ENCODE measurements at regions not wholly inside any gene's neighbourhood (a gene's known extent, or its start where the extent isn't known, plus 50 kb on each side); places are given as distances from the start of the nearest gene placed in this dataset.

DNA sequence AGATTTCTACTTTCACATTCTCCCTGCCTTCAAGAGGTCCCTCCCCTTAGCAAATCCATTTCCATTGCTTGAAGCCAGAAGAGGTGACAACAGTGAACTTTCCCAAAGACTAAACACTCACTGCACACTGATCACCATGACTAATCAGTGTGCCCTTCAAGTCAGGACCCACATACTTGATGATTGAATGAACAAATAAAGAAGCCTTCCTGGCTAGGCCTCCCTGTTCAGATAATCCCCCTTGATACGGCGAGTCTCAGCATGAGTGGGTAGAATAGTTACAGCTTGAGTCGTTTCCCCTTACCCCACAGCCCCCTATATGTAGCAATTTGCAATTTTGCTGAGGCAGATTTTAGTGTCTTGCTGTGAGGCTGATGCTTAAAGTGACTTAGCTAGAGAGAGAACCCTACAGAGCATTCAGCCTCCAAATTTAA lies 102.2 kb downstream of the UNC5CL start:
- no peak for DNase-seq

DNA sequence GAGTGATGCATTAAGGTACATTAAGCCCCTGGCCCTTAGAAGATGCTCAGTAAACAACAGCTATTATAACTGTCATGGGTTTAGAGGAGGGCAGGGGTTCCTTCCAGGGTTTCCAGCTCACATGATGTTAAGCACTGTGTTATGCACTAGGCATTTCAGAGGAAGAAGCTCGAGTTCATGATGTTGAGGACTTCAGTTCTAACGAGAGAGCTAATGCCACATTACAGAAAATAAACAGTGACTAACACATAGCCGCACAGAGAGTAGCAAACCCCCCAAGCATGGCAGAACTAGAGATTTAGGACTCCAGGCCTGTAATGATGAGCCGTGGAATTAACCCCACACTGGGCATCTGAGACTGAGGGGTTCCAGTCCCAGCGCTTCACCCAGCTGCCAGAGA lies 105.2 kb downstream of the UNC5CL start:
- no peak for DNase-seq

DNA sequence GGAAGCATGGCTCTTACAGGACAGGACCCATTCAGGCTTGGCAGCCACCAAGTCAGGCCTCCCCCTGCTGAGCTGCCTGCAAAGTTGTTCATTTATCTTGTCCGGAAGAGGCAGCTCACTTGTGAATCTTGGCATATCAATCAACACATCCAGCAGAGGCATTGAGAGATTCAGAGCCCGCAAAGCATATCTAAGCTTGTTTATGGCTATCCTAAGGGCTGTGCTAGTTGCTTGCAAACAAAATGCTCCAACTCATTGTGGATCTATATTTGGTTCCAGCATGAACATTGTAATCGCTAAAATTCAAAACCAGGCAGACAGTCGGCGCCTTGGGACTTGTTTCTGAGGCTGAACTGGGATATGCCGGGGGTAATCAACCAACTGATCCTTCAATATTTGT lies 106.1 kb downstream of the UNC5CL start:
- DNase-seq: no peak

DNA sequence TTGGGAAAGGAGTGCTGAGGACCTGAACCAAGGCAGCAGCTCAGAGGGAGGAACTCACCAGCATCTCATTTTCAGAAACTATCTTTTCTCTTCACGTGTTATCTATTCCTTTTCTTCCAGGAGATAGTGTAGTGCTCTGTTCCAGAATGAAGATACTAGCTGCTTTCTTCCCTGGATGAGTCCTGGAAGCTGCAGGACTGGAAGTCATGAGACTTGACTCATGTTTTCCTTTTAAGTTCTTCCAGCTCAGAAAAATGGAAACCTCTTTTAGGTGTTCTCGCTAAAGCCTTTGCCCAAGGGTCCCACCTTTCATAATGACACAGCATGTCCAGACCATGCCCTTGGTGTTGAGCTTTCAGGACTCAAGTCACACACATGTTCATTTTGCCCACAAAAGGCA lies 106.7 kb downstream of the UNC5CL start:
- DNase-seq: no peak

DNA sequence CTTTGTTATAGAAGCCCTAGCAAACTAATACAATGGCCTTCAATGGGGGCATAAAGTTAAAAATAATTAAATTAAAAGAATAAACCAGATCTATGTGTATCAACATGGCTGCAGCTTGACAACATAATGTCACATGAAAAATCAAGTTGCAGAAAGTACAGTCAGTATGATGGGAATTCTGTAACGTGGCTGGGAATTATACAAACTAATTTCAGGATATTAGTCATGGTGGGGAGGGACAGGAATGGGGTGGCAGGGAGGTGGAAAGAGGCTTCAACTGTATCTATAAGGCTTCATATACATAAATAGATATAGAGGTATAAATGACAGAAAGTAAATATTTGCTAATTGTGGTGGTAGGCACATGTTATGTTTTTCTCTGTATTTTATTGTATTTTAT lies 107.1 kb downstream of the UNC5CL start:
- DNase-seq: no peak

DNA sequence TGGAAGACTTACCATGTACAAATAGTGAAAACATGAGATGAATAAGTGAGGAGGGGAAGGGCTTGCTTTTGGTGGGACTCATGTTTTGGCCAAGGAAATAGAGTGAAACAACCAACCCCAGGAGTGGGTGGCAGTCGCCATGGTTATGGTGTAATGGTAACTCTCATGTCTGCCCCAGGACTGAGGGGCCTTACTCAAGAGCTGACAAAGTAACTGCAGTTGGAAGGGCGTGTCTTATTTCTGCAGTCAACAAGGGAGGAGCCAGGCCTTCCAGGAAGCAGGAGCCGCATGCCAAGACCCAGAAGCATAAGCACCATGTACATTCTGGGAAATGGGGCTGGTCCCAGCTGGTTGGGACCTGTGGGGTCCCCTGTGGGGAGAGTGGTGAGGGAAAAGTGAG lies 108.5 kb downstream of the UNC5CL start:
- DNase-seq: no peak

DNA sequence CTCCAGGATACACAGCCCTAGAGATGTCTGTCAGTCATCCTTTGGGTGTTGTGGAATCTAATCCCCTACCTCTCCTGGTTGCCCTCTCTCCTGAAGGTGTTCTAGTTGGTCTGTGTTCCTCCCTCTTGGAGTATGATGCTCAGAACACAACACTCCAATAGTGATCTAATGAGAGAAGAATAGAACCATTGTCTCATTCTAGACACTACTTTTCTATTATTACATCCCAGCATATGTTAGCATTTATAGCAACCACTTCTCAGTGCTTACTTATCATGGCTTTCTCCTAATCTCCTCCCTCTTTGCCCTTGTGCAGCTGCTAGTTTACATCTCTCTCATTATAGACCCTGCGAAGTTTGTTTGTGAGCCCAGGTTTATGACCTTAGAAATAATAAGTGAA lies 109.0 kb downstream of the UNC5CL start:
- no peak for DNase-seq

DNA sequence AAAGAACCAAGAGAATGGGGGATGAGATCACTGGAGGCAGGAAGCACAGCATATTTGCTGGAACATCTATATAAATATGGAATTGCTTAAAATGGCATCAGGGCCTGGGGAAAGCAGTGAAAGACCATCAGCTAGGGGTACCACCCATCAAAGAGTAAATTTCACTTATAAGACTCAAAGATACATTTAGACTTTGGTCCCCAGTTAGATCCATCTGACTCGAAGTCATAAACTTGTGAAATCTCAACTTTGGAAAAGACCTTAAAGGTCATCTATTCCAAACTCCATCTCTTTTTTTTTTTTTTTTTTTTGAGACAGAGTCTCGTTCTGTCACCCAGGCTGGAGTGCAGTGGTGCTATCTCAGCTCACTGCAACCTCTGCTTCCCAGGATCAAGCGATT lies 109.8 kb downstream of the UNC5CL start:
- DNase-seq: no peak

DNA sequence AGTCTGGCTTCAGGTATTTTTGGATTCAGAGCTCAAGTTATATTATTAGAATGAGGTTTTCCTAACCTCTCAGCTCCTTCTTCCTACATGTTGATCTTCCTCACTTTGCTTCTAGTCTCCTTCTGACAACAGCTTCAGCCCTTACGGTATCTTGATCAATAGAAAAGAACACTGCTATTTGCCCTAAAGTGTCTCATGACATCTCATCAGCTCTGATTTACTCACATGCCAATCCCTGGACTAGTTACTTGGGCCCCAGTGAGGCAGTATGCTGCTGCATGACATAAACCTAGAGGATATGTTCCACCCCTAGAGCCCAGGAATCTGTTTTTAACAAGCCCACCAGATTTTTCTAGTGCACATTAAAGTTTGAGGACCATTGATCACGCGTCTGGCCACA lies 110.3 kb downstream of the UNC5CL start:
- no peak for DNase-seq

DNA sequence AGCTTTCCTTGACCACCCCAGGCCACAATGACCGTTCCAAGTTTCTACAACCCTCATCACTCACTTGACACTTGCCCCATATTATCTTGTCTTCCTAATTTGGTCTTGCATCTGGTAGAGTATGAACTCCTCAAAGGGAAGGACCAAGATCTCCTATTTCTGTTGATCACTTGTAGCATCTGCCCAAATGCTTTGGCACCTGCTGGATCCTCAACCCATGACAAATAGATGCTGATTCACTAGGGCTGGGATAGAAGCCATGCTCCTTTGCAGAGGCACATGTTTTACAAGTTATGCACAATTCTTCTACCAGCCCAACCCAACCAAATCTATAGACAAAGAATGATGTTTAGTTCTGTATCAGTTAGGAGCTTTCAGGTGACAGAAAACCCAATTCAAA lies 110.7 kb downstream of the UNC5CL start:
- no peak for DNase-seq

DNA sequence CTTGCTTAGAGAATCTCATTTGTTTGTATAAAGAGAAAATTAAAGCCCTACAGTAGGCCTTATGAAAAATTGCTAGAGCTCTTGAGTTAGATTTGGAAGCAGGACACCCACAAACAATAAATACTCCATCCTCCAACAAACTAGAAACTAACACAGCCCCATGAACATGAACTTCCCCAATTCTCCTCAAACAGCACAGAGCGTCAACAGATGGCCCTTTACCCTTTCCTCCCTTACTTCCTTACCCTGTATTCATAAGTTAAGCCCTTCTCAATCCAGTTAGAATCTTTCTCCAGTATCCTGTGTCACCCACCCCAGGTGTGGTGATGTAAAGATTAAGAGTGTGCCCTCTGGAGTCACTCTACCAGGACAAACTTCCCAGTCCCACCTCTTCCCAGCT lies 113.7 kb downstream of the UNC5CL start:
- DNase-seq: no peak

DNA sequence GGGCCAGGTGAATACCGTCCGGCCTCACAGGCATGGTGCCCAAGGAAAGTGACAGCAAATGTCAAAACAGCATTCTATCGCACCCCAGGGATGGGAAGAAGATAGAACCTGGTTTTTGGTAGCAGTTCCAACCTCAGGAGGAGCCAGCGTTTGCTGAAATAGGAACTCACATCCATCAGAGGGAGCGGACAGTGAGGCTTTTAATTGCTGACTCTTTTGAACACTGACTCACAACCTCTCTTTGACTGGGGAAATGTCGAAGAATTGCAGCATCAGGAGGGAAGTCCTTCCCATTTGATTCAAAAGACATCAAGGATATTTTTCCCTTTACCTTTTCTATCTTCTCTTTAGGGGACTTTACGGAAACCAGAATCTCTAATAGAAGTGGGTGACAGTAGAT lies 114.2 kb downstream of the UNC5CL start:
- DNase-seq: no peak

DNA sequence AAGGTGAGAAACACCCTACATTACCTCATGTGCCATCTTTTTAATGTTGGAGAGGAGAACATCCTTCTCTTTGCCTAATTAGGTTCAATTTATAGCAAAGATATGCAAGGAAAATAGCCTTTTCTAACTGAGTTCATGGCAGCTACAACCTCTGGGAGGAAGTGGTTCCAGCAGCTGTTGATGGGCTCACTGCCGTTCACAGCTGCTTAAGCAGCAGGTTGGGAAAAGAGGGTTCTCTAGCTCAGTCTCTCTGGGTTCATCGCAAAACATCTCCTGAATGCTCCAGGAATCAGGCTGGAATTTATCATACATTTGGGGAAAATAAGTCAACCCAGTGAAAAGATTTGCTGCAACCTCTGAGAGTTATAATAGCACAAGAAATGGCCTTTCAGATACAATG lies 115.1 kb downstream of the UNC5CL start:
- DNase-seq: no peak

DNA sequence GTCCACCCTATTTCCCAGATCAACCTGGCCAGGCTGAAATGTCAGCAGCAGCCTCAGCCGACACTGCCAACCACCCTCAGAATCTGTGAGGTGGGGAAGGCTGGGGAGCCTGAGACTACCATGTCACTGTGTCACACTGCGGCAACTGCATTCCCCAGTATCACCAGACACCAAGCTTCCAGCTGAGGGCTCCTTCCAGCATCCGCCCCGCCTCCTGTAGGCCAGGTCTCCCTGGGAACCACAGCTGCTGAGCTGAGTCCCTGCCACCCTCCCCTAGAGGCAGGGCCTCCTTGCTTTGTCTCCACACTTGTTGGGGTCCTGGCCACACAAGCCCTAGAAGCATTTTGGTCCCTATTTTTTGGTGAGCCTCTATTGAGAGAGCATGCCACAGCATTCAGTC lies 115.7 kb downstream of the UNC5CL start:
- DNase-seq: no peak

DNA sequence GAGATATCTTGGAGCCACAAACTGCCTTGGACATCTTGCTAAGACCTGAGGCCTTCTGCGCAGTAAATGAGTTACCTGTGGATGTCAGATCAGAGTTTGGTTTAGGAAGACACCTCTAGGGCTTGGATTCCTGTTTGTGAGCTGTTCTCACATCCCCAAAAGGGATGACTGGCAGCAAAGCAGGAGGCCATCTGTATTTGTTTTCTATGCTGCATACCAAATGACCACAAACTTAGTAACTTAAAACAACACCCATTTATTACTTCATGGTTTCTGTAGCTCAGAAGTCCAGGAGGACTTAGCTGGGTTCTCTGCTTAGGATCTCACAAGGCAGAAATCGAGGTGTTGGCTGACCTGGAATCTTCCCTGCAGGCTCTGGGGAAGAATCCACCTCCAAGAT lies 116.7 kb downstream of the UNC5CL start:
- no peak for DNase-seq

DNA sequence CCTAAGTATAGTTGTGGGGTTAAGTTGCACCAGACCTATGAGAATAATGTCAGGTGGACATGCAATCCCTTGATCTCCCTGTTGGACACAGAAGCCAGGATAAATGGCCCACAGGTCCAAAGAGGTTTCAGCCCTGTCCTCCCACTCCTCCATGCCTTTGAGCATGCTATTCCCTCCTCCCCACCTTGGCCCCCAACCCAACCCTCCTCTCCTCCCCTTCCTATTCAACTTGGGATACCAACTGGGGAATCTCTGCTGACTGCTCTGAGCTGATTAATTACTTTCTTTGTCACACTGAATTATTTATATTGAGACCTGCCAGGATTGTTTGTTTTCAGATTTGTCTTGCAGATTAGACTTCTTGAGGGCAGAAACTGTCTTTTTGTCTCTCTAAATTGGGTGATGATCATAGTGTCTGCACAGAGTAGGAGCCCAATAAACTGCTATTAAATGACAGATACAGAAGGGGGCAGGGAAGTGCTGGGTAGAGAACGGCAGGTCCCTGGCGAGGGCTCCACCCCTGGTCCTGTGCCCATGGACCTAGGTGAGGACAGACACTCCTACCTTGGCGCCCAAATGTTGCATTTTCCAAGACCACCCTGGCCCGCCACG lies 120.9 kb downstream of the UNC5CL start:
- no peak for DNase-seq

DNA sequence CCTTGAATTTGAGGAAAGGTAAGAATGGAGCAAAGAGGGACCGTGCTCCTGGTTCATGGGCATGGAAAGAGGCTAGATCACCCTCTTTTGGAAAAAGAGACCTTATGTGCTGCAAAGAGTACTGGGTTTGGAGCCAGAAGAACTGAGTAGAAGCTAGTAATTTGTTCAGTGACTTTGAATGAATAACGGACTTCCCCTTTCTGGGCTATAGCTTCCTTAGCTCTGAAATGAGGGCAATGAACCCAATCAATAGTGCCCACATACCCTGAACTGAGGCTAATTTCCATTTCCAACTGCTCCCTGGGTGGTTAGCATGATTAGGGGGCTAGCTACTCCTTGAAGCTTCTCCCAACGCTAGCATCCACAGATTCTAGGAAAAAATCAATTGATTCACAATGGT lies 121.4 kb downstream of the UNC5CL start:
- no peak for DNase-seq

DNA sequence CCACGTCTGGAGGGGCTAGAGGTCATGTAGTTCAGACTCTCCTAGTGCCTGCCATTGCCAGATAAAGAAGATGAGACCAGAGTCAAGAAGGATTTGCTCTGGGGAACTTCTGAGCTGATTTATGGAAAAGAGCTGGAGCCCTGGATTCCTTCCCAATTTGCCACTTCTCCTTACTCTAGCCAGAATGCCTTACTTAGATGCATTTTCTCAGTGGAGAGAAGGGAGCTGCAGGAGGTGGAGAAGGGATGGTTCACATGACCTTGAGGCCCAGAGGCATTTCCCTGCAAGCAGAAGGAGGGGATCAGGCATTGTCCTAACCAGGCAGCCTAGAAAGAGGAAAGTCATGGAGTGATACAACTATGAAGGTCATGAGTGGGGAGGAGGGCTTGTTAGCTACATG lies 122.2 kb downstream of the UNC5CL start:
- DNase-seq: no peak

DNA sequence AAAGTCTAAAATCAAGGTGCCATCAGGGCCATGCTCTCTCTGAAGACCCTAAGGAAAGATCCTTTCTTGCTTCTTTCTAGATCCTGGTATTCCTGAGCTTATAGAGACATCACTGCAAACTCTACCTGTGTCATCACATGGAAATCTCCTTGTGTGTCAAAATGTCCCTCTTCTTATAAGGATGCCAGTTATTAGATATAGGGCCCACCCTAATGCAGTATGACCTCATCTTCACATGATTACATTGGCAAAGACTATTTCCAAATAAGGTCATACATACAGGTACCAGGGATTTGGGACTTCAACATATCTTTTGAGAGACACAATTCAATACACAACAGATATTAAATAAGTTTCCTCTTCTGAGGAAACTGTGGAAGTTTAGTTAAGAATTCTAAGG lies 123.9 kb downstream of the UNC5CL start:
- DNase-seq: no peak

DNA sequence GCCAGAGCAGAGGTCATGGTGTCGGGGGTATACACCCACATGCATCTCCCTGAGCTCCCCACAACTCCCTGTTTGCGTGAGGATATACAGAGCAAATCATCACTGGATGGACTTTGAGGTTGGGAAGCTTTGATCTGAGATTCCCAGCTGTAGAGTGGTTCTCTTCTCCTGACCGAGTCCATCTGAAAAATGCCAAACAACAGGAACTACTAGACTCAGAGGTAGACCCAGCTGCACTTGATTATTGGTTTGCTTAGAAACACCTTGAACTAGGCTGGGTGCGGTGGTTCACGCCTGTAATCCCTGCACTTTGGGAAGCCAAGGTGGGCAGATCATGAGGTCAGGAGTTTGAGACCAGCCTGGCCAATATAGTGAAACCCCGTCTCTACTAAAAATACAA lies 125.0 kb downstream of the UNC5CL start:
- no peak for DNase-seq

DNA sequence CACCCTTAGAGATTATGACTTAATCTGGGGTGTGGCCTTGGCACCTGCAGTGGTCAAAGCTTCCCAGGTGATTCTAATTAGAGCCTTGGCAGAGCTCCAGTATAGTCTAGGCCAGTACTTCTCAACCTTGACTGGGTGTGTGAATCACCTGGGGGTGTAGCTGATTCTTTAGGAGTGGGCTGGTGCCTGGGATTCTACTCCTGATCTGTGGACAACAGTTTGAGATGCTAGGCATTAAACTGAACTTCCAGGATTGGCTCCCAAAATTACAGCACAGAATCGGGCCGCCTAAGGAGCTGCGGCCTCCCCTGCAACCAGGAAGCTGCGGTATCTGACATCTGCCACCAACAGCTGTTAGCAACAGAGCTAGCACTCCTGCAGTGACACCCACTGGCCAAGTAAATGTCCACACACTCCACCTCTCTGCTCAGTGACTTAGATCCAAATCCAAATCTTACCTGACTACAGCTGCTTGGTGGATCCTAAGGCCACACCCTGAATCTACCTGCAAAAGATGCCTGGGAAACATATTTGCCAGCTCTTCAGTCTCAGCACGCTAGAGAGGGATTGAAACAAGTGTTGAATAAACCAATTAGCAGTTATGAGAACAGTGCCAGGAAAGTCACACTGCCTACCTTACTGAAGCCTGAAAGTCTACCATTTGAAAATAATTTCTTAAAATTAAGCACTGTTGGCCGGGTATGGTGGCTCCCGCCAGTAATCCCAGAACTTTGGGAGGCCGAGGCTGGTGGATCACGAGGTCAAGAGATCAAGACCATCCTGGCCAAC lies 126.7 kb downstream of the UNC5CL start:
- peak; percentile 90 for DNase-seq

DNA sequence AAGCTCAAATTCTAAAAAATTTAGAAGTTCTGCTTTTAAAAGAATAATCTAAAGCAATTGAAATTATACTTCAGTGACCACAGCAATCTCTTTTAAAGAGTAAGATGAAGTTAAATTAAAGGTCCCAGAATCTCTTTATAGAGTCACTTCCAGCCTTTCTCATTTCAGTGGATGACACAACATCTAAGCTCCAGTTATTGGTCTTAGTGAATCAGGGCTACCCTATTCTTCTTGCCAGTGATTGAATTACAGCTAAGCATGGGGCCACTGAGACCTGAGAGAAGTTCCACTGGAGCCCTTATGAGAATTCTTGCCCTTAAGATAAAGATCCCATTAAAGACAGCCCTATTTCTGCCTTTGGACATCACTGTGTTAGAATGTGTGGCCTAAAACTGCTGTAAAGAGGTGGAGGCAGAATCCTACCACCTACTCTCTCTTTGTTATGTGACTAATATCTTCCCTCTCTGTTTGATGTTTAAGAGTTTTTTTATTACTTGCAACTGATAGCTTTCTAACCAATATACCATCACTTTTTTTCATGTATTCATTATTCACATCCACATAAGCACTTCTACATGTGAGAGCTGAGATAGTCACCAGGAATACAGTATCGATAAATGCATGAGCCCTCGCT lies 128.6 kb downstream of the UNC5CL start:
- DNase-seq: no peak

DNA sequence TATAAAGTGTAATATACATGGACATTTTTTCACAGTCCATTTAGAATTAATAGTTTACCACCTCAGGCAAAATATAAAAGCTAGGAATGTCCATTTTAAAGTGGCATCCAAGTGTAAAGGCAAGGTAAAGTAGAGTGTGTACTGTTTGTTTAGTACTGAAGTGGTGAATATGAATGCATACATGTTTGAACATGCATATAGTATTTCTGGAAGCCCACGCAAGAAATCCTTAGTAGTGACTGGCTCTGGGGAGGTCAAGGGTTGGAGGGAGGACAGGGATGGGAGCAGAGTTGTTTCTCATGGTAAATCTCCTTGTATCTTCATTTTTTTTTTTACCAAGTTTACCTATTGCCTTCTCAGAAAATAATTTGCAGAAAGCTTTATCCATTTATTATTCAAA lies 129.2 kb downstream of the UNC5CL start:
- DNase-seq: no peak

DNA sequence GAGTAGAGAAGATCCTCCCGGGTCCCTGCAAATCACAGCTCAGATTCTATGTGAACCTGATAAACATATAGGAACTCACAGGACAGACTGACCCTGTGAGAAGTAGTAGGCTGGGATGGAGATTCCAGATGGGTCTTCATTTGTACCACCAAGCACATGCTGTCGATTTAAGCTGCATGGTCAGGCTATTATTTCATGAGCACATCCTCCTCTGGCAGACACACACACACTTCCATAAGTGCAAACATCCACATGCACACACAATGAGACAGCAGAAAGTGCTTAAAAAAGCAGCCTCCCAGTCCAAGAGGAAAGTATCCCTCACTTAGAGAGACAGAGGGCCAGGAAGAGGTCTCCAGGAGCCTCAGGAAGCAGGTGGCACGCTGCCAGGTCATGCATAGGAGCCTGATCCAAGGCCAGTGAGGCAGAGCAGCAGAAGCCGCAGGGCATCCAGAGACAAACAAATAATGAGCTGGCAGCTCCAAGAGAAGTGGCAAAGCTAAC lies 131.8 kb downstream of the UNC5CL start:
- DNase-seq: peak; percentile 93
